MM.1S (cell line): ENCODE measurements at regions not wholly inside any gene's neighbourhood (a gene's known extent, or its start where the extent isn't known, plus 50 kb on each side); places are given as distances from the start of the nearest gene placed in this dataset.

Experiments used
- DNase-seq: peaks from one replicate; pipeline ENCODE4 v3.0.0-alpha.2; 2015
- H2AFZ ChIP-seq: fragments of 300-600 bp; sonication (generic); 2 replicates; pipeline ENCODE4 v1.6.0; 2016; ENCODE audit warnings: antibody characterized with exemption, low read length
- H3F3A ChIP-seq: fragments of 300-600 bp; sonication (generic); 2 replicates; pipeline ENCODE4 v1.6.1; 2016; ENCODE audit warnings: mild to moderate bottlenecking, antibody characterized with exemption, low read length, moderate library complexity, mixed read lengths; ENCODE audit not compliant: insufficient read depth
- H3K27ac ChIP-seq: fragments of 300-600 bp; sonication (generic); 2 replicates; pipeline ENCODE4 v1.5.1; 2016; ENCODE audit warnings: mild to moderate bottlenecking, low read length
- H3K27me3 ChIP-seq: fragments of 300-600 bp; sonication (generic); replicated peaks from 2 replicates; pipeline ENCODE4 v1.6.0; 2016; ENCODE audit warnings: low read length; ENCODE audit not compliant: insufficient read depth
- H3K36me3 ChIP-seq: fragments of 300-600 bp; sonication (generic); replicated peaks from 2 replicates; pipeline ENCODE4 v1.6.1; 2016; ENCODE audit warnings: mild to moderate bottlenecking, low read length, mixed read lengths; ENCODE audit not compliant: insufficient read depth
- H3K4me1 ChIP-seq: fragments of 300-600 bp; sonication (generic); 2 replicates; pipeline ENCODE4 v1.6.1; 2016; ENCODE audit warnings: low read length, mixed read lengths
- H3K4me2 ChIP-seq: fragments of 300-600 bp; sonication (generic); 2 replicates; pipeline ENCODE4 v1.6.0; 2016; ENCODE audit warnings: low read depth, low read length
- H3K4me3 ChIP-seq: fragments of 300-600 bp; sonication (generic); 2 replicates; pipeline ENCODE4 v1.5.1; 2016; ENCODE audit warnings: low read length, mixed read lengths
- H3K79me2 ChIP-seq: fragments of 300-600 bp; sonication (generic); 2 replicates; pipeline ENCODE4 v1.6.1; 2016; ENCODE audit warnings: mixed run types, low read length, mixed read lengths
- H3K9ac ChIP-seq: fragments of 300-600 bp; sonication (generic); 2 replicates; pipeline ENCODE4 v1.6.1; 2016; ENCODE audit warnings: low read length, mixed read lengths
- H3K9me2 ChIP-seq: fragments of 300-600 bp; sonication (generic); replicated peaks from 2 replicates; pipeline ENCODE4 v1.6.1; 2016; ENCODE audit warnings: mild to moderate bottlenecking, low read length, mixed read lengths; ENCODE audit not compliant: insufficient read depth
- H3K9me3 ChIP-seq: fragments of 300-600 bp; sonication (generic); replicated peaks from 2 replicates; pipeline ENCODE4 v1.6.1; 2016; ENCODE audit warnings: mild to moderate bottlenecking, low read length, mixed read lengths; ENCODE audit not compliant: insufficient read depth
- H4K20me1 ChIP-seq: fragments of 300-600 bp; sonication (generic); 2 replicates; pipeline ENCODE4 v1.6.1; 2016; ENCODE audit warnings: mild to moderate bottlenecking, low read length, moderate library complexity, mixed read lengths; ENCODE audit not compliant: insufficient read depth
- CTCF ChIP-seq: fragments of 300-600 bp; sonication (generic); IDR thresholded peaks from 2 replicates; pipeline ENCODE4 v1.5.1; 2016; ENCODE audit warnings: antibody characterized with exemption, low read length, mixed read lengths
- EZH2 ChIP-seq: fragments of 300-600 bp; sonication (generic); optimal IDR thresholded peaks from 2 replicates; pipeline ENCODE3; 2017; ENCODE audit warnings: low read depth, mild to moderate bottlenecking, antibody characterized with exemption, low read length, mixed read lengths
- EZH2phosphoT487 ChIP-seq: fragments of 300-600 bp; sonication (generic); IDR thresholded peaks from 2 replicates; pipeline ENCODE4 v1.6.1; 2018; ENCODE audit warnings: antibody characterized with exemption, low read length

- no peaks in the 10 kb centered on the region for H3K4me1 ChIP-seq
- no peaks in the 10 kb centered on the region for H3K27me3 ChIP-seq
- no peaks in the 10 kb centered on the region for H3K79me2 ChIP-seq
- no peaks in the 10 kb centered on the region for H3K9me2 ChIP-seq
- no peaks in the 10 kb centered on the region for H4K20me1 ChIP-seq
- no peak overlapping the region for H3K4me2 ChIP-seq
- H3K9me3 ChIP-seq = no peaks in the 10 kb centered on the region
- H3K36me3 ChIP-seq = no peaks in the 10 kb centered on the region
- H2AFZ ChIP-seq = no peak overlapping the region
- H3F3A ChIP-seq = no peaks in the 10 kb centered on the region
- H3K4me3 ChIP-seq = no peak overlapping the region
- H3K27ac ChIP-seq = no peak overlapping the region
- no peak overlapping the region for H3K9ac ChIP-seq
- DNase-seq = no peak
- TF ChIP-seq EZH2phosphoT487 (no peak), CTCF (no peak), EZH2 (no peak)
Observed at GRCh38 chr9:75541734-75542133, 348.7 kb upstream of the PCSK5 start.

GRCh38 chr9:75544815-75545214 is 345.7 kb upstream of the PCSK5 start:
- Histone ChIP-seq H3K9me3 (no peaks in the 10 kb centered on the region), H3K36me3 (no peaks in the 10 kb centered on the region), H3K9me2 (no peaks in the 10 kb centered on the region), H2AFZ (no peak overlapping the region), H4K20me1 (no peaks in the 10 kb centered on the region), H3K4me3 (no peak overlapping the region), H3K79me2 (no peaks in the 10 kb centered on the region), H3K27ac (no peak overlapping the region), H3F3A (no peaks in the 10 kb centered on the region), H3K4me1 (no peaks in the 10 kb centered on the region), H3K9ac (no peak overlapping the region), H3K27me3 (no peaks in the 10 kb centered on the region), H3K4me2 (no peak overlapping the region)
- TF ChIP-seq EZH2 (no peak), CTCF (no peak), EZH2phosphoT487 (no peak)
- DNase-seq = no peak

- Histone ChIP-seq H3K79me2 (no peaks in the 10 kb centered on the region), H3K9ac (no peak overlapping the region), H3K9me3 (no peaks in the 10 kb centered on the region), H3K36me3 (no peaks in the 10 kb centered on the region), H3K9me2 (no peaks in the 10 kb centered on the region), H3K4me2 (no peak overlapping the region), H3K4me1 (no peaks in the 10 kb centered on the region), H2AFZ (no peak overlapping the region), H3F3A (no peaks in the 10 kb centered on the region), H3K27me3 (no peaks in the 10 kb centered on the region), H3K27ac (no peak overlapping the region), H3K4me3 (no peak overlapping the region), H4K20me1 (no peaks in the 10 kb centered on the region)
- no peak for DNase-seq
- TF ChIP-seq CTCF (no peak), EZH2 (no peak), EZH2phosphoT487 (no peak)
Observed at GRCh38 chr9:75545287-75545686, 345.2 kb upstream of the PCSK5 start.

- H2AFZ ChIP-seq = no peak overlapping the region
- no peak overlapping the region for H3K4me3 ChIP-seq
- no peaks in the 10 kb centered on the region for H4K20me1 ChIP-seq
- no peak overlapping the region for H3K9ac ChIP-seq
- H3K9me2 ChIP-seq = no peaks in the 10 kb centered on the region
- no peaks in the 10 kb centered on the region for H3K36me3 ChIP-seq
- no peaks in the 10 kb centered on the region for H3K79me2 ChIP-seq
- no peaks in the 10 kb centered on the region for H3K27me3 ChIP-seq
- H3K4me2 ChIP-seq = no peak overlapping the region
- no peaks in the 10 kb centered on the region for H3F3A ChIP-seq
- no peak overlapping the region for H3K27ac ChIP-seq
- H3K4me1 ChIP-seq = no peaks in the 10 kb centered on the region
- H3K9me3 ChIP-seq = no peaks in the 10 kb centered on the region
- TF ChIP-seq EZH2phosphoT487 (no peak), EZH2 (no peak), CTCF (no peak)
- DNase-seq = no peak
Observed at GRCh38 chr9:75548871-75549270, 341.6 kb upstream of the PCSK5 start.
